ENCODE measurements at regions not wholly inside any gene's neighbourhood (a gene's known extent, or its start where the extent isn't known, plus 50 kb on each side); places are given as distances from the start of the nearest gene placed in this dataset.
A peak's percentile ranks its signal among the peaks of the same experiment; 100 is the strongest.

- H3K4me1 ChIP-seq, result no peaks in the 10 kb centered on the region
- DNase-seq (ENCODE audit: low spot score in 2 of 2), result no peak
- no peaks in the 10 kb centered on the region for H3K36me3 ChIP-seq
- no peak overlapping the region for H3K27ac ChIP-seq
- no peaks in the 10 kb centered on the region for H3K27me3 ChIP-seq
- no peak overlapping the region for H3K4me3 ChIP-seq
- TF ChIP-seq, protein P1, sequence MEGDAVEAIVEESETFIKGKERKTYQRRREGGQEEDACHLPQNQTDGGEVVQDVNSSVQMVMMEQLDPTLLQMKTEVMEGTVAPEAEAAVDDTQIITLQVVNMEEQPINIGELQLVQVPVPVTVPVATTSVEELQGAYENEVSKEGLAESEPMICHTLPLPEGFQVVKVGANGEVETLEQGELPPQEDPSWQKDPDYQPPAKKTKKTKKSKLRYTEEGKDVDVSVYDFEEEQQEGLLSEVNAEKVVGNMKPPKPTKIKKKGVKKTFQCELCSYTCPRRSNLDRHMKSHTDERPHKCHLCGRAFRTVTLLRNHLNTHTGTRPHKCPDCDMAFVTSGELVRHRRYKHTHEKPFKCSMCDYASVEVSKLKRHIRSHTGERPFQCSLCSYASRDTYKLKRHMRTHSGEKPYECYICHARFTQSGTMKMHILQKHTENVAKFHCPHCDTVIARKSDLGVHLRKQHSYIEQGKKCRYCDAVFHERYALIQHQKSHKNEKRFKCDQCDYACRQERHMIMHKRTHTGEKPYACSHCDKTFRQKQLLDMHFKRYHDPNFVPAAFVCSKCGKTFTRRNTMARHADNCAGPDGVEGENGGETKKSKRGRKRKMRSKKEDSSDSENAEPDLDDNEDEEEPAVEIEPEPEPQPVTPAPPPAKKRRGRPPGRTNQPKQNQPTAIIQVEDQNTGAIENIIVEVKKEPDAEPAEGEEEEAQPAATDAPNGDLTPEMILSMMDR (IDR thresholded peaks at IDR 0.05), result no peak
- TF ChIP-seq EP300 (IDR thresholded peaks at IDR 0.05) (no peak), POLR2A (IDR thresholded peaks at IDR 0.05) (no peak)
- WGBS, 2 donors, result 96 to 97% methylated on average over 4 of the region's 4 CpGs
- no peaks in the 10 kb centered on the region for H3K9me3 ChIP-seq
Measured at GRCh38 chr3:181410870-181411269, 300.9 kb upstream of the SOX2 start.

DNA sequence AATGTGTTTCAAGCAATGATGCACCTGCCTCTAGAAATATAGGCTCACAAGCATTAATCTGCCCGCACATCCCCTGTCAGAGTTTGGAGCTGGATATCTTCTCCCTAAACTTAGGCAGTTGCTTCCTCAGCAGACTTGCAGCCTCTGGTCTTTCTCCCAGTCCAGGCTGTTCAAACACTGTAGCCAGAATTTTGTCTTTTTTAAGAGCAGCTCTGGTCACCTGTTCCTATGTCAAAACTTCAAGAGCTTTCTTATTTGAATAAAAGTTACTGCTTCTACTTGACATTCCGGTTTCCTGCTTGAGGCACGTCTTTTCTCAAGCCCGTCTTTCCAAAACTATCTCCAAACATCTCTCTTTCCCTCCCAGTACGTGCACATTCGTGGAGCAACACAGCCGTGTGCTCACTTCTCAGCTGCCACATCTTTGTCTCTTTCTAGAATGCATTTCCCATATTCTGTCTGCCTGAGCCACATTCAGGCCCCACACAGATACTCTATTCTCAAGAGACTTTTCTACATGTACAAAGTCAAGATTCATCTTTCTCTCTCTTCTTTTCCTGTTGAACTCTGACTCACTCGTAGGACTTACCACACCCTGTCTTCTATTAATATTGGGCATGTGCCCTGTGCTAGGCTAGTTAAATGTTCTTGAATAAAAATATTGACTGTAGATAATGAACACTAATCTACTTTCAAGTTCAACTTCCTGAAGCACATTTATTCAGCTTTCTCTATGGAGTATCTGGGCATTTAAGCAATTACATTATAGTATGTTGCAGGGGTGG is 307.7 kb upstream of the SOX2 start:
- TF ChIP-seq, protein P1 (IDR thresholded peaks at IDR 0.05), result no peak
- TF ChIP-seq POLR2A (IDR thresholded peaks at IDR 0.05) (no peak), EP300 (IDR thresholded peaks at IDR 0.05) (no peak)
- DNase-seq (ENCODE audit: low spot score in 2 of 2), result no peak
- no peak overlapping the region for H3K4me3 ChIP-seq
- H3K9me3 ChIP-seq, result no peaks in the 10 kb centered on the region
- no peaks in the 10 kb centered on the region for H3K27me3 ChIP-seq
- no peaks in the 10 kb centered on the region for H3K4me1 ChIP-seq
- no peaks in the 10 kb centered on the region for H3K36me3 ChIP-seq
- no peak overlapping the region for H3K27ac ChIP-seq
- 58 to 62% methylated on average over 8 of the region's 8 CpGs for WGBS, 2 donors

DNA sequence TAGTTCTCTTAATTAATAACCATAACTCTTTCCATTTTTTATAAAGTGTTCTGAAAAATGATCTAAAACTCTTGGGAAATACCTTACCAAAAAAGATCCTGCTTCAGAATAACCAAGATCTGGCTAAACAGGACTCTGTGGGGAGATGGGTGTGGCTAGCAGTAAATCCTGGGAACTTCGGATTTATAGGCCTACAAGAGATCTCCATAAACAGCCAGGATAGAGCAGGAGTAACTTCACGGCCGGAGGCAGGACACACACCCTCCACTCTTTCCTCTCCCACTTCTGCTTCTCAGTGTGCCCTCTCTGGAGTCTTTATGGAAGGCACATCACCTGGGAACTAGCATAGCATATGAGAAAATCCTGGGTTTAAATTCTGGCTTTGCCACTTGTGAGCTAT is 309.4 kb upstream of the SOX2 start:
- 54 to 60% methylated on average over 3 of the region's 3 CpGs for WGBS, 2 donors
- no peaks in the 10 kb centered on the region for H3K4me1 ChIP-seq
- H3K27me3 ChIP-seq, result no peaks in the 10 kb centered on the region
- no peak overlapping the region for H3K4me3 ChIP-seq
- H3K9me3 ChIP-seq, result no peaks in the 10 kb centered on the region
- TF ChIP-seq POLR2A (IDR thresholded peaks at IDR 0.05), result no peak
- no peak for TF ChIP-seq EP300 (IDR thresholded peaks at IDR 0.05)
- TF ChIP-seq, protein P1 (IDR thresholded peaks at IDR 0.05), result no peak
- DNase-seq (ENCODE audit: low spot score in 2 of 2), result no peak
- H3K27ac ChIP-seq, result no peak overlapping the region
- no peaks in the 10 kb centered on the region for H3K36me3 ChIP-seq

GRCh38 chr3:181384970-181385369 is 326.8 kb upstream of the SOX2 start:
- Histone ChIP-seq H3K4me1 (no peaks in the 10 kb centered on the region), H3K4me3 (no peak overlapping the region), H3K9me3 (no peaks in the 10 kb centered on the region), H3K36me3 (no peaks in the 10 kb centered on the region), H3K27ac (no peak overlapping the region), H3K27me3 (no peaks in the 10 kb centered on the region)
- TF ChIP-seq POLR2A (IDR thresholded peaks at IDR 0.05), result no peak
- TF ChIP-seq, protein P1 (IDR thresholded peaks at IDR 0.05), result no peak
- TF ChIP-seq EP300 (IDR thresholded peaks at IDR 0.05), result no peak
- no peak for DNase-seq (ENCODE audit: low spot score in 2 of 2)

DNA sequence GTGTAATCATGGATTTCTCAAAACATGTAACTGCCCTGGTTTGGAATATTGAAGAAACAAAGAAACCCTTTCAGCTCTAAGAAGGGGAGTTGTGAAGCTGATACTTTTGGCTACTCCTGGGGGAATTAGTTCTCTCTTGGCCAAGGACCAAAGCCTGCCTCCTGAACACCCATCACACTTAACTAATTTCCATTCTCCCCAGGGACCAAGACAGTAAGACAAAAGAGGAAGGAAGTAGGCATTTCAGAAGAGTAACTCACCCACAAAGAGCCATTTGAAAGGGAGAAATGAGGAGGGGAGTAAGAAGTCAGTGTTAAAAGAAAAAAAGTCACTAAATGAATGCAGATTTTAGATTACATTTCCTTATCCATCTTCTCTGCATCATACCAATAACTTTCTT is 328.0 kb upstream of the SOX2 start:
- H3K27ac ChIP-seq, result peak overlapping the region in 1 of 4 donors; percentile 57
- no peak overlapping the region for H3K4me3 ChIP-seq
- no peaks in the 10 kb centered on the region for H3K4me1 ChIP-seq
- DNase-seq (ENCODE audit: low spot score in 2 of 2), result no peak
- TF ChIP-seq EP300 (IDR thresholded peaks at IDR 0.05) (no peak), POLR2A (IDR thresholded peaks at IDR 0.05) (no peak)
- TF ChIP-seq, protein P1 (IDR thresholded peaks at IDR 0.05), result no peak
- H3K36me3 ChIP-seq, result no peaks in the 10 kb centered on the region
- no peaks in the 10 kb centered on the region for H3K9me3 ChIP-seq
- no peaks in the 10 kb centered on the region for H3K27me3 ChIP-seq

All from tibial nerve (tissue), 4 donors.